GM19395 (cell line): ENCODE measurements at regions not wholly inside any gene's neighbourhood (a gene's known extent, or its start where the extent isn't known, plus 50 kb on each side); places are given as distances from the start of the nearest gene placed in this dataset.
"Not testable (repeated sequence)": the region's sequence is repeated elsewhere in the genome, so short reads cannot be mapped to it uniquely, and the experiment has no call there.

Experiments
- ATAC-seq: cut with Tn5 transposase; IDR thresholded peaks from one replicate; pipeline ENCODE4 v1.9.1; 2021; ENCODE audit warnings: mild to moderate bottlenecking, moderate library complexity; ENCODE audit not compliant: unreplicated experiment

DNA sequence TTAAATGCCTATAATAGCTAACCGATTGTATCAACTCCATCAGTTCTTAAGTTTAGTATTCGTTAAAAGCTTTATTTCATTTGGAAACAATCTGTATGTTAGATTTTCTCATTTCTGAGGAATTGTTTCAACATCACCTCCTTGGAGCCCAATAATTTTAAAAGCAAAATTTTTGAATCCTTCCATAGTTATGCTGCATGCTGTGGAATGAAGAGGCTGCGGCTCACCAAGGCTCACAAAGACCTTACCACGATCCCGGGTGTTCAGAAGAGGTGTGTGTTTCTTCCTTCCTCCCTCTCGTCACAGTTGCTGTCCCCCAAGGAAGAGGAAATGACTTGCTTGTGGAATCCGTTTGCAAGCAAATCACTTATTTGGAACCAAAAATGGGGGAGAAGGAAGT, 143.8 kb downstream of the FGF1 start:
- ATAC-seq: no peak

GRCh38 chr5:142540922-142541422, 144.9 kb downstream of the FGF1 start:
- ATAC-seq: no peak

DNA sequence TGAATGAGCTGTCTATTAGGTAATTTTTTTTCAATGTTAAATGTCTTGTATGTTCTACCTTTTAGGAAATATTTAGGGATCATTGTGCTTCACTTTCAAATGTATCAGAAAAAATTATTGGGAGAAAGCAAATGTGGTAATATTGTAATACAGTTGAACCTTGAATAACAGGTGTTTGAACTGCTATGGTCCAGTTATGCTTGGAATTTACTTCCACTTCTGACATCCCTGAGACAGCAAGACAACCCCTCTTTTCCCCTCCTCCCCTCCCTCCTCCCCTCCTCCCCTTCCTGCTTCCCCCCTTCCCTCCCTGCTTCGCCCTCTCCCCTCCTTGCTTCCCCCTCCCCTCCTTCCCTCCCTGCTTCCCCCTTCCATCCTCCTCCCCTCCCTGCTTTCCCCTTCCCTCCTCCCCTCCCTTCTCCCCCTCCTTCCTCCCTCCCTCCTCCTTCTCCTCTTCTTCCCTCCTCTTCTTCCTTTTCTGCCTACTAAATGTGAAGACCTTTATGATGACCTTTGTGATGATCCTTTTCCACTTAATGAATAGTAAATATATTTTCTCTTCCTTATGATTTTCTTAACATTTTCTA, 146.6 kb downstream of the FGF1 start:
- no peak for ATAC-seq

GRCh38 chr5:142537938-142538337, 148.0 kb downstream of the FGF1 start:
- ATAC-seq: no peak

GRCh38 chr5:142532781-142533176, 153.1 kb downstream of the FGF1 start:
- ATAC-seq: no peak

DNA sequence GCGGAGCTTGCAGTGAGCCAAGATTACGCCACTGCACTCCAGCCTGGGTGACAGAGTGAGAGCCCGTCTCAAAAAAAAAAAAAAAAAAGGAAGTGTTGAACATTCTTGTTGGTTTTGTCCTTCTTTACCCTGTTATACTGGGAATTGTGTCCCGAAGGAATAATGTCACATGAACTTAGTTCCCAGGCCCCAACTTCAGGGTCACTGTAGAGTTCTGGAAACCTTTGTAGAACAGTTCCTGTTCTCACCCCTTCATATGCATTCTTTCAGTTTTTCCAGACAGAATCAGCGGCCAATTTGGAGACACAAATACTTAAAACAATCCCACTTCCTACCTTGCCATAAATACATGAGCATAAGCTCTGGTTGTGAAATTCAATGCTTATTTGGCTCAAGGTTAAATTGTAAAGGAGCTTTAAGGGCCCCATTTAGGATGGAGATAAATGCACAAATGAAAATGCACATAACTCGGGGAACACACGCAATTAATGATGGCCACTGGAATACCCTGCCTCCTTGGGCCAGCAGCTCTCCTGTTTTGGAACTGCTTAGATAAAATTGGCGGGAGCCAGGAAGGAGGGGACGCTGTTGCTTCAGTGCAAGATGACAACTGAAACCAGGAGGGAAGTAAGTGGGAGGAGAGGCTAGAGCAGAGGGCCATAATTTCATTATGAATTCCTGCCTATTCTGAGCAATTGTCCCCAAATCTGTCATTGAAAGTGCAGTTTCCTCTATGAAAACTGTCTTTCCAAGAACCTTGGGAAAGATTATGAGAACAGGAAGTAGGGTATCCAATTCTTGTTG, 153.7 kb downstream of the FGF1 start:
- ATAC-seq: no peak

DNA sequence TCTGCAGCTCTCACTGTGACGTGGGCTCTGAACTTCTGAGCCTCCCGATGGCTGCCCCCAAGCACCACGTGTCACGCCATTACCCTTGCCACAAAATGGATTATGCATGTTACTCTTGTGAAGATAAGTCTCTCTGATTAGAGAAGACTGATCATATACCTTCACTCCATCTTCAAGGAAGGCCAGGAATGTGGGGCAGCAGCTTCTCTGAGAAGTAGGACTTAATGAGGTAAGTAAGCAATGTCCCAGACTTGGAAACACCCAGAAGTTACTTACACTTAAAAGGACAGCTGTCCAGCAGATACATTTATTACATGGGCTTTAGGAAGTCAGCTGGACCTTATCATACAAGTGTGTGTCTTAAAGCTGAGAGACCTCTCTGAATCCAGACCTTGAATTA, 155.0 kb downstream of the FGF1 start:
- no peak for ATAC-seq

DNA sequence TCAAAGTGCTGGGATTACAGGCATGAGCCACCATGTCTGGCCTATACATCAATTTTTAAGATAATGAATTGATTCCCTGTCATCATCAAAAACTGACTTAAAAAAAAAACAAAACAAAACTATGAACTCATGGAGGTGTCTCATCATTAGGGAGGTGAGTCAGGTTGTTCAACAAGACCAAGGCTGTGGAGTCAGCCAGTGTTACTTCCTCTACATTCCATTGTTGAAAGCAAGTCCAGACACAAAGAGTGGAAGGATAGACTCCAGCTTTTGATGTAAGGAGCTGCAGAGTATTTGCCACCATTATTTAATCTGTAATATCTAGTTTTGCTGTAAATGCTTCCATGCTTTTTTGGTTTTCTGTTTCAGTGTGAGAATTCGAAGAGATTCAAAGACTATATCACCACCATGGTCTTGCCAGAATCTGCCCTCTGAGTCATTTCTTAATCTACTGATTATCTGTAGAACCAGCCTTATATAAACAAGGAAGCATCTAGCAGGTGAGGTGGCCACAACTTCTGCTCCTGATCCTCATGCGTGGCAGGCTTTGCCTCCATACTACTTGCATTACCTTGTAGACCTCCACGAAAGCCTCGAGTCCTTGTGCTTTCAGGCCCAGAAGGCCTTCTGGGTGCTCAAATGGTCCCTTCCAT, 156.1 kb downstream of the FGF1 start:
- no peak for ATAC-seq

DNA sequence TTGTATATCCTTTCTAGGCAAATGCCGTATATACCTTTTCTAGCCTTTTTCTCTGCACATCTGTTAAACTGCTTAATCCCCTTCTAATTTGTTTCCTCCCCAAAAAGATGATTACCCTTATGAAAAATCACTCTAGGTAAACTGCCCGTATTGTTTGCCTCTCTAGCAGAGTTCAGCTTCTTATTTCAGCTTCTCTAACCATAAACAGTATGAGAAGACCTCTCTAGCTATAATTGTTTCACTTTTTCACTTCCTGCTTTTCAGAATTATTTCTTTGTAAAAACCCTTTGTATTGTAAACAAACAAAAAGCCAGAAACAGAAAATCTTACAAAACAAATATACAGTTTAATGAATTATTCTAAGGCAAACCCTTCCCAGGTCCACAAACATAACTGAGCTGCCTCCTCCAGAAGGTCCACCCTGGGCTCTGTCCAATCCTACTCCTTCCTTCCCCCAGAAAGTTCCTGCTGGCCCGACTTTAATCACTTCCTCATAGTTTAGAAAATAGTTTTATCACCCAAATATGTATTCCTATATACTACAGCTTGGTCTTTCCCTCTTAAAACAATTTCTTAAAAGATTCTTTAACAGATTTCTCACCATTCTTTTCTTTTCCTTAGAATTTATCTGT, 158.1 kb downstream of the FGF1 start:
- peak; percentile 53 for ATAC-seq

GRCh38 chr5:142527234-142527633, 158.7 kb downstream of the FGF1 start:
- ATAC-seq: no peak

DNA sequence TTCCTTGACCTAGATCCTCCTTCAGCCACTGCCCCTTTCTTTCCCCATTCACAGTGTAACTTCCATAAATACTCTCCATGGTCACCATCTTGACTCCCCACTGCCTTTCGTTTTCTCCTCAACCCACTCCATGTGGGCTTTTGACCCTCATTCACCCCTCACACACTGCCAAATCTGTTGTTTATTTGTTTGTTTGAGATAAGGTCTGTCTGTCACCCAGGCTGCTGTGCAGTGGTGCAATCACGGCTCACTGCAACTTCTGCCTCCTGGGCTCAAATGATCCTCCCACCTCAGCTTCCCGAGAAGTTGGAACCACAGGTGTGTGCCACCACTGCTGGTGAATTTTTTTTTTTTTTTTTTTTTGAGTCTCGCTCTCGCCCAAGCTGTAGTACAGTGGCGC, 162.9 kb downstream of the FGF1 start:
- no peak for ATAC-seq

DNA sequence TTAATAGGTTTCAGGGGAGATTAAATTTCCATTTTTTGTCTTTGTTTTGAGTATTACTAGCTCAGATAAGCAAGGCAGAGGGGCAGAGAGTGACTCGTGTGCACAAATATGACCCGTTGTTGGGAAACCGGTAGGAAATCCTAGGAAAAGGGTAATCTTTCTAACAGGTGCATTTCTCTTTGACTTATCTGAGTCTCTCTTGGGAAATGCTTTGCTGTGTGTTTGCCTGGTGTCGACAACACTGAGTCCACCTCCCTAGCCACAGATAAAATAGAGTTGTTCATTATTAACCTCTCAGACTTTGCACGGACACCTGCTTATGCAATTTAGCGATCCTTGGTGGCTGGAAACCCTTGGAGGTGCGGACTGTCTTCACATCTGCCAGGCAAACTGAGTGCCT, 164.2 kb downstream of the FGF1 start:
- no peak for ATAC-seq

DNA sequence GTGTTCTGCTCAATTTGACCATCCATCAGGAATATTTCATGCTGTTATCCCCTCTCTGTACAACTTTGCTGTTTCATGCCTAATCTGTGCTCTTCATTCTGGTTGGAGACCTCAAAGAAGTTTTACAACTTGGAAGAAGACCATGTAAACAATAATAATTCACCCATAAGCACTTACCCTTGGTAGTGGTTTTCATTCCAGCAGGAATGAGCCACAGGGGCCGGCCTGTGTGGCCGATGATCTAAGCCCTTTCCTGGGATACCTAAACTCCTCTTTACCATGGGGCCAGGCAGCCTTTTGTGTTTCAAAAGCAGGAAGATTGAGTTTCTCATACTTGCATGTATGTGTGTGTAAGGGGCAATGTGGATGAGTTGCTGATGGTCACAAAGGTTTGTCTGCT, 165.0 kb downstream of the FGF1 start:
- ATAC-seq: no peak

DNA sequence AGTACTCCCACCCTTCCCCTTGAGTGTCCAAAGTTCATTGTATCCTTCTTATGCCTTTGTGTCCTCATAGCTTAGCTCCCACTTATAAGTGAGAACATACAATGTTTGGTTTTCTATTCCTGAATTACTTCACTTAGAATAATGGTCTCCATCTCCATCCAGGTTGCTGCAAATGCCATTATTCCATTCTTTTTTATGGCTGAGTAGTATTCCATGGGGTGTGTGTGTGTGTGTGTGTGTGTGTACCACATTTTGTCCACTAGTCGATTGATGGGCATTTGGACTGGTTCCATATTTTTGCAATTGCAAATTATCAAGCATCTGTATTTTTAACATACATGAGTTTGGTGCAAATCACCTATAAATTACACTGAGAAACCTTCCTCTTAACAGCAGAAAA, 166.0 kb downstream of the FGF1 start:
- ATAC-seq: not testable (repeated sequence)

DNA sequence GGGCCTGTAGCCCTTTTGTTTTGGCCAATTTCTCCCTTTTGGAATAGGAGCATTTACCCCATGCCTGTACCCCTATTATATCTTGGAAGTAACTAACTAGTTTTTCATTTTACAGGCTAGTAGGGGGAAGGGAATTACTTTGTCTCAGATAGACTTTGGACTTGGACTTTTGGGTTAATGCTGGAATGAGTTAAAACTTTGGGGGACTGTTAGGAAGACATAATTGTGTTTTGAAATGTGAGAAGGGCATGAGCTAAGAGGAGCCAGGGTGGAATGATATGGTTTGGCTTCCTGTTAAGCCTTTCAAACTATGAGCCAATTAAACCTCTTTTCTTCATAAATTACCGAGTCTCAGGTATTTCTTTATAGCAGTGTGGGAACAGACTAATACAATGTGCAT, 168.1 kb downstream of the FGF1 start:
- ATAC-seq: no peak

DNA sequence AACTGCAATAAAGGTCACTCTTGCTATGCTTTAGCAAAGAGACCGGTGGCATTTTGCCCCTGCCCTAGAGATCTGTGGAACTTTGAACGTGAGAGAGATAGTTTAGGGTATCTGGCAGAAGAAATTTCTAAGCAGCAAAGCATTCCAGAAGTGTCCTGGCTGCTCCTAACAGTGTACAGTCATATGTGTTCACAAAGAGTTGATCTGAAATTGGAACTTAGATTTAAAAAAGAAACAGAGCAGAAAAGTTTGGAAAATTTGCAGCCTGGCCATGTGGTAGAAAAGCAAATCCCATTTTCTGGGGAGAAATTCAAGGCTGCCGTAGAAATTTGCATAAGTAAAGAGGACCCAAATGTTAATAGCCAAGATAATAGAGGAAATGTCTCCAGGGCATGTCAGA, 169.2 kb downstream of the FGF1 start:
- ATAC-seq: no peak

DNA sequence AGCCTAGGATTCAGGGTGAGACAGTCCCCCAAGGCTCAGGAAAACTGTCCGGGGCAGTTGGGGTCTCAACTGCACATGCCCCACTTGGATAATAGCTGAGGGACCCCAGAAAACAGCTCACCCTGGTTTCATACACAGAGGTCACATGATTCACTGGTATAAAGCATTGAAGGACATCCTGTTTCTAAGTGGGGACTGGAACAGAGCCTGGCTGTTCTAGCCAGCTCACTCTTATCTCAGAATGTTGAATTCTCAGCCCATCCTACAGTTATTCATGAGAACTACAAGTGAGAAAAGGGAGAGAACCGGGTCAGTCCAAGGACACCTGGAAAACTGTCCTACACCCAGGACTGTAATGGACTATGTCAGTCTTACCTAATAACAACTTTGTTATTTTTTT, 170.9 kb downstream of the FGF1 start:
- ATAC-seq: no peak

GRCh38 chr5:142514196-142514595, 171.7 kb downstream of the FGF1 start:
- ATAC-seq: no peak

DNA sequence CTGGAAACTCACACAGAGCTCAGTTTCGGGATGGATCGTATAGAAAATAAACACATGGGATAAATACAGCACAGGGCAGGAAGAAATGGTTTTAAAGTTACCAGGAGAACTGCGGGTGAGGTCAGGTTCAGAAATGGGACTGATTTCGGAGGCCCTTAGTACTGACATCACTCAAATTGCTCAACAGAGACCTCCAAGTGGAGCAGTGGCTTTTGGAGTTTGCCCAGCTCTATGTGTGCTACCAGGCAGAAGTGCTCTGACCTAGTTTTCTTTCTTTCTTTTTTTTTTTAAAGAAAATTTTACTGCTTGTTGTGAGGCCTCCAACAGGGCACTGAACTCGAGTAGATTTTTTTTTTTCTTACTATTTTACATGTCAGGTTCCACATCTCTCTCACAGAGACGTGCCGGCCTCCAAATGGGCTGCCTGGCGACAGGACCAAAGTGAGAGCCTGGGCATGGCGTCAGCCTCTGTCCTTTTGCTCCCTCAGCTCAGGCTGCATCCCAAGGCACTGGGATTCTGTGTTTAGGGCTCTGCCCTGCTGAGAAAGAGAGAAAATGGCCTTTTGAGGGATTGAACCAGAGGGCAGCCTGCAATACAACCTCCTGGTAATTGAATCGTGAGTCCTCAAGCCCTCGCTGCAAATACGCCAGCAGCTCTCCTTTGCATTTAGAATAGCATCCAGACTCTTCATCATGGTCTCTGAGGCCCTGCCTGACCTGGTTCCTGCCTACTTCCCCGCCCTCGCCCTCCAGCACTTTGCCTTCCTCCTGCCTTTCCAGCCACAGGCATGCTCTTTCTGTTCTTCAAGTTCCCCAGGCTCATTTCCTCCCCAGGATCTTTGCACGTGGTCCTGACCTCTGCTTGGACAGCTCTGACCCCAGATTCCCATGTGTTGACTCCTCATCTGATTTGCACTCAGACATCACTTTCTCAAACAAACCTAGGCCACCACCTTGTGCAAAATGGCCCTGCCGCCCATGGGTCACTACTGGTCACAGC, 173.5 kb downstream of the FGF1 start:
- ATAC-seq: no peak

DNA sequence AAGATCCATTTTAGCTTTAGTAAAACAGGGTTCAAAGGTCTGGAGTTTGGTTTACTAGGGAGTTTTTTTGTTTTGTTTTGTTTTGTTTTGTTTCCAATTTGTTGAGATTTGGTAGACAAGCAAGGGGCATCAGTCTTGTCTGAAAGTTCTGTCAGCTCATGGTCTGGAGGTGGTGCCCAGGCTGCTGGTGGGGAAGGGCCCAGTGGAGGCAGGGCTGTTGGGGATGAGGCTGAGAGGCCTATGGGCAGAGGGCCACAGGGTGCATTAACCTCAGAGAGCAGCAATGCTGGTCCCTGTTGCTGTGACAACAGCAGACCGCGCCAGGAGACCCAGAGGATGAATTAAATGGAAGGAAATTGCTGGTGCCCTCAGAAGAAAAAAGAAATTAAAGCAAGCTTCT, 174.5 kb downstream of the FGF1 start:
- ATAC-seq: no peak
